ENCODE measurements at regions not wholly inside any gene's neighbourhood (a gene's known extent, or its start where the extent isn't known, plus 50 kb on each side); places are given as distances from the start of the nearest gene placed in this dataset.

DNA sequence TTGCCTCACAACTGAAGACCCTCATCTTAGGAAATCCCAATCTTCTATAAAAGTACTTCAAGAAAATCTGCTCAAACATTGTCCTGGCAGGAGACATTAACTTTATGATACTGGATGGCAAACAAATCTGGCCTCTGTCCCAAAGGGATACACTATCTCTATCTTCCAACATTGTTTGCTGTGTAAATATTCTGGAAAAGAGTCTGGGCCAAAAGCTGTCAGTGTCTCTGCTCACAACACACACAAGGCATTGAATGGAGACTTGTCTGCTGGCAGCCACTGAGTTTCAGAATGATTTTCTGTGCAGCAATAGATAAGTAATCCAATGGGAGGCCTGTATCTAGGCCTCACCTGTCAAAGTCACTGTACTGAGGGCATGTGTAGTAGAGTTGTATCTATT, 471.1 kb downstream of the DMAC1 start:
- H3K4me2 ChIP-seq (ENCODE audit: low read length) = no peak overlapping the region
- no peak overlapping the region for H2BK12ac ChIP-seq (ENCODE audit: low read length)
- H3K79me1 ChIP-seq (ENCODE audit: low read length) = no peaks in the 10 kb centered on the region
- H3K4ac ChIP-seq (ENCODE audit: low read depth, low read length) = no peak overlapping the region
- no peak overlapping the region for H3K27ac ChIP-seq (ENCODE audit: low read depth, low read length)
- H3K9ac ChIP-seq (ENCODE audit: low read length) = no peak overlapping the region
- no peak overlapping the region for H2AFZ ChIP-seq (ENCODE audit: insufficient read depth, low read length, poor library complexity)
- H2BK5ac ChIP-seq (ENCODE audit: low read depth, low read length, poor library complexity) = no peak overlapping the region
- no peak overlapping the region for H2AK5ac ChIP-seq (ENCODE audit: low read length)
- H3K18ac ChIP-seq (ENCODE audit: low read length) = no peak overlapping the region
- H4K12ac ChIP-seq (ENCODE audit: low read depth, low read length) = no peak overlapping the region
- no peaks in the 10 kb centered on the region for H3K9me3 ChIP-seq (ENCODE audit: insufficient read depth, low read depth, low read length)
- no peak overlapping the region for H2BK120ac ChIP-seq (ENCODE audit: insufficient read depth, low read length, poor library complexity)
- no peak overlapping the region for H4K8ac ChIP-seq (ENCODE audit: low read depth, low read length)
- no peaks in the 10 kb centered on the region for H3K36me3 ChIP-seq (ENCODE audit: control insufficient read depth in 1 of 2, insufficient read depth in 2 of 2, low read length in 2 of 2)
- H3K23ac ChIP-seq (ENCODE audit: low read length) = no peak overlapping the region
- no peaks in the 10 kb centered on the region for H3K4me1 ChIP-seq (ENCODE audit: control insufficient read depth in 1 of 2, insufficient read depth in 2 of 2, low read length in 2 of 2)
- DNase-seq = no peak
- H3K4me3 ChIP-seq (ENCODE audit: low read depth, low read length) = no peak overlapping the region
- H3K27me3 ChIP-seq (ENCODE audit: insufficient read depth, low read length) = no peaks in the 10 kb centered on the region
- H3K79me2 ChIP-seq (ENCODE audit: control insufficient read depth, insufficient read depth, low read length, poor library complexity) = no peaks in the 10 kb centered on the region
- no peak overlapping the region for H4K91ac ChIP-seq (ENCODE audit: low read depth, low read length)
- no peak overlapping the region for H3K14ac ChIP-seq (ENCODE audit: low read length)

DNA sequence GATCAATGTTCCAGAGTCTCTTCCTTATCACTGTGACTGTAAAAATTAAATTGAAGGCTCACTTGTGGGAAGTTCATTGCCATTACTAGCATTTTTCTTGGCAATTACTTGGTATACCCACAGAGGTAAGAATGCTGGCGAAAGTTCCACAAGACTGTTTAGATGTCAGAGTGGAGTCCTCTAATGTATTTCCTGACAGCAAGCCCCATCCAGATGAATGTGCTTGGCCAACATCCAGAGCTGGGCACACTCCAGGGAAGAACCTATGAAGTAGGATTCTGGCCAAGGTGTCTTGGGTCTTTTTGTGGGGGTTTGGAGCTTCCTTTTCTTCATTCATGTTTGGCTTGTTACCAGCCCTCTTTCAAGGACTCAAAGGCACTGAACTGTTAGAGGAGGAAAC, 473.6 kb downstream of the DMAC1 start:
- no peak overlapping the region for H2BK120ac ChIP-seq (ENCODE audit: insufficient read depth, low read length, poor library complexity)
- no peak overlapping the region for H4K8ac ChIP-seq (ENCODE audit: low read depth, low read length)
- no peak overlapping the region for H4K91ac ChIP-seq (ENCODE audit: low read depth, low read length)
- no peak overlapping the region for H2AFZ ChIP-seq (ENCODE audit: insufficient read depth, low read length, poor library complexity)
- no peak for DNase-seq
- H3K9ac ChIP-seq (ENCODE audit: low read length) = no peak overlapping the region
- no peak overlapping the region for H3K4me3 ChIP-seq (ENCODE audit: low read depth, low read length)
- no peaks in the 10 kb centered on the region for H3K4me1 ChIP-seq (ENCODE audit: control insufficient read depth in 1 of 2, insufficient read depth in 2 of 2, low read length in 2 of 2)
- no peak overlapping the region for H3K4me2 ChIP-seq (ENCODE audit: low read length)
- no peak overlapping the region for H4K12ac ChIP-seq (ENCODE audit: low read depth, low read length)
- no CpG with 5 or more reads among the region's 1 CpG for WGBS (ENCODE audit: extremely low coverage, insufficient coverage, insufficient read length)
- no peaks in the 10 kb centered on the region for H3K79me1 ChIP-seq (ENCODE audit: low read length)
- no peak overlapping the region for H3K23ac ChIP-seq (ENCODE audit: low read length)
- no peak overlapping the region for H2BK12ac ChIP-seq (ENCODE audit: low read length)
- no peaks in the 10 kb centered on the region for H3K9me3 ChIP-seq (ENCODE audit: insufficient read depth, low read depth, low read length)
- H3K14ac ChIP-seq (ENCODE audit: low read length) = no peak overlapping the region
- no peaks in the 10 kb centered on the region for H3K27me3 ChIP-seq (ENCODE audit: insufficient read depth, low read length)
- H3K4ac ChIP-seq (ENCODE audit: low read depth, low read length) = no peak overlapping the region
- no peak overlapping the region for H2BK5ac ChIP-seq (ENCODE audit: low read depth, low read length, poor library complexity)
- H3K79me2 ChIP-seq (ENCODE audit: control insufficient read depth, insufficient read depth, low read length, poor library complexity) = no peaks in the 10 kb centered on the region
- H2AK5ac ChIP-seq (ENCODE audit: low read length) = no peak overlapping the region
- no peak overlapping the region for H3K27ac ChIP-seq (ENCODE audit: low read depth, low read length)
- no peaks in the 10 kb centered on the region for H3K36me3 ChIP-seq (ENCODE audit: control insufficient read depth in 1 of 2, insufficient read depth in 2 of 2, low read length in 2 of 2)
- H3K18ac ChIP-seq (ENCODE audit: low read length) = no peak overlapping the region

DNA sequence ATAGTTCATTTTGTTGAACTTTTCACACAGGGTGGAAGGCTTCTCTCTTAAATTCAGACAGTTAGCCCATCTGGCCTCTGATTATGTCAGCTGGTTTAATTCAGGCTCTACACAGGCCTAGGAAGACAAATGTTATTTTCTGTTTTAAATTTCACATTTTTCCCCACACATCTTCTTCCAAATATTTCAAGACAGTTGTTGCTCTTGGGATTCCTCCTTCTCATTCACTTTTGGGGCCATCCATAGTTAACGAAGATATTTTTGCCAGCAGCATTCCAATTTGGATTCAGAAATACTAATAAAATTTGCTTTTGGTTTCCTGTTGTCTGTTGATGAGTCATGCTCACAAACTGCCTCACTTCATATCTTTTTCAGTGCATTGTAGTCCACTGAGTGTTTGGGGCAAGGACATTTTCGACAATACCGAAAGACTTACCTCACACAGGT, 475.4 kb downstream of the DMAC1 start:
- no peaks in the 10 kb centered on the region for H3K79me2 ChIP-seq (ENCODE audit: control insufficient read depth, insufficient read depth, low read length, poor library complexity)
- H3K27ac ChIP-seq (ENCODE audit: low read depth, low read length) = no peak overlapping the region
- H3K4ac ChIP-seq (ENCODE audit: low read depth, low read length) = no peak overlapping the region
- DNase-seq = peak in 1 of 2 donors; percentile 17
- no peak overlapping the region for H3K4me3 ChIP-seq (ENCODE audit: low read depth, low read length)
- WGBS (ENCODE audit: extremely low coverage, insufficient coverage, insufficient read length) = no CpG with 5 or more reads among the region's 3 CpGs
- H3K14ac ChIP-seq (ENCODE audit: low read length) = no peak overlapping the region
- no peak overlapping the region for H3K18ac ChIP-seq (ENCODE audit: low read length)
- H3K4me2 ChIP-seq (ENCODE audit: low read length) = no peak overlapping the region
- H3K4me1 ChIP-seq (ENCODE audit: control insufficient read depth in 1 of 2, insufficient read depth in 2 of 2, low read length in 2 of 2) = peaks cover 2 to 4% of the 10 kb centered on the region in 2 experiments
- no peaks in the 10 kb centered on the region for H3K36me3 ChIP-seq (ENCODE audit: control insufficient read depth in 1 of 2, insufficient read depth in 2 of 2, low read length in 2 of 2)
- H3K23ac ChIP-seq (ENCODE audit: low read length) = no peak overlapping the region
- H2AK5ac ChIP-seq (ENCODE audit: low read length) = no peak overlapping the region
- no peak overlapping the region for H4K8ac ChIP-seq (ENCODE audit: low read depth, low read length)
- no peaks in the 10 kb centered on the region for H3K79me1 ChIP-seq (ENCODE audit: low read length)
- H2BK12ac ChIP-seq (ENCODE audit: low read length) = no peak overlapping the region
- no peak overlapping the region for H3K9ac ChIP-seq (ENCODE audit: low read length)
- no peak overlapping the region for H2BK5ac ChIP-seq (ENCODE audit: low read depth, low read length, poor library complexity)
- H4K12ac ChIP-seq (ENCODE audit: low read depth, low read length) = no peak overlapping the region
- H3K27me3 ChIP-seq (ENCODE audit: insufficient read depth, low read length) = no peaks in the 10 kb centered on the region
- H4K91ac ChIP-seq (ENCODE audit: low read depth, low read length) = no peak overlapping the region
- no peaks in the 10 kb centered on the region for H3K9me3 ChIP-seq (ENCODE audit: insufficient read depth, low read depth, low read length)
- no peak overlapping the region for H2BK120ac ChIP-seq (ENCODE audit: insufficient read depth, low read length, poor library complexity)
- H2AFZ ChIP-seq (ENCODE audit: insufficient read depth, low read length, poor library complexity) = no peak overlapping the region

DNA sequence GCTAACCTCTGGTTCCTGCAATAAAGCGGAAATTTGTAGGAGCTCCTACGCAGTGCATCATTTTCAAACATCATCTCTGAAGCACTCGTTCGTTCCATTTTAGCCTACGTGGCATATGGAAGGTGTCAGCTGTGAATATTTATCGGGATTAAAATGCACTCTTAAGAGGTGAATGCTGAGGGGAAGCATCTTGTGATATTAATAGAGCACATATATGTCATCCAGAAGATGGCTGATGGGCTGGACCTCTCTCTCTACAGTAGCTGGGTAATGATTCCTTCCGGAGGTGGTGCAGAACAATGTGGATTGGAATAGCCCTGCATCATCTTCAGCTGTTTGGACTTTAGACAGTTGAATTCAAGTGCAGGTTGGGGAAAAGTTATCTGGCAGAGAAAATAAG, 478.7 kb downstream of the DMAC1 start:
- Histone ChIP-seq H3K79me2 (ENCODE audit: control insufficient read depth, insufficient read depth, low read length, poor library complexity) (peaks cover 2% of the 10 kb centered on the region), H3K23ac (ENCODE audit: low read length) (no peak overlapping the region), H4K12ac (ENCODE audit: low read depth, low read length) (no peak overlapping the region), H3K36me3 (ENCODE audit: control insufficient read depth in 1 of 2, insufficient read depth in 2 of 2, low read length in 2 of 2) (peaks cover 0 to 2% of the 10 kb centered on the region in 2 experiments), H3K18ac (ENCODE audit: low read length) (no peak overlapping the region), H3K4me2 (ENCODE audit: low read length) (no peak overlapping the region), H3K79me1 (ENCODE audit: low read length) (peaks cover 2% of the 10 kb centered on the region), H4K91ac (ENCODE audit: low read depth, low read length) (no peak overlapping the region), H2BK12ac (ENCODE audit: low read length) (peak overlapping the region; percentile 88), H2AK5ac (ENCODE audit: low read length) (no peak overlapping the region), H3K27ac (ENCODE audit: low read depth, low read length) (no peak overlapping the region), H3K4me1 (ENCODE audit: control insufficient read depth in 1 of 2, insufficient read depth in 2 of 2, low read length in 2 of 2) (peaks cover 2 to 7% of the 10 kb centered on the region in 2 experiments), H3K14ac (ENCODE audit: low read length) (no peak overlapping the region), H4K8ac (ENCODE audit: low read depth, low read length) (no peak overlapping the region), H2AFZ (ENCODE audit: insufficient read depth, low read length, poor library complexity) (no peak overlapping the region), H3K4ac (ENCODE audit: low read depth, low read length) (no peak overlapping the region), H3K9me3 (ENCODE audit: insufficient read depth, low read depth, low read length) (no peaks in the 10 kb centered on the region), H3K4me3 (ENCODE audit: low read depth, low read length) (no peak overlapping the region), H2BK120ac (ENCODE audit: insufficient read depth, low read length, poor library complexity) (no peak overlapping the region), H3K27me3 (ENCODE audit: insufficient read depth, low read length) (no peaks in the 10 kb centered on the region), H3K9ac (ENCODE audit: low read length) (no peak overlapping the region), H2BK5ac (ENCODE audit: low read depth, low read length, poor library complexity) (no peak overlapping the region)
- WGBS (ENCODE audit: extremely low coverage, insufficient coverage, insufficient read length) = no CpG with 5 or more reads among the region's 7 CpGs
- no peak for DNase-seq

Measured in trophoblast cell (in vitro differentiated cells and primary cell).